ENCODE measurements at regions not wholly inside any gene's neighbourhood (a gene's known extent, or its start where the extent isn't known, plus 50 kb on each side); places are given as distances from the start of the nearest gene placed in this dataset.

DNA sequence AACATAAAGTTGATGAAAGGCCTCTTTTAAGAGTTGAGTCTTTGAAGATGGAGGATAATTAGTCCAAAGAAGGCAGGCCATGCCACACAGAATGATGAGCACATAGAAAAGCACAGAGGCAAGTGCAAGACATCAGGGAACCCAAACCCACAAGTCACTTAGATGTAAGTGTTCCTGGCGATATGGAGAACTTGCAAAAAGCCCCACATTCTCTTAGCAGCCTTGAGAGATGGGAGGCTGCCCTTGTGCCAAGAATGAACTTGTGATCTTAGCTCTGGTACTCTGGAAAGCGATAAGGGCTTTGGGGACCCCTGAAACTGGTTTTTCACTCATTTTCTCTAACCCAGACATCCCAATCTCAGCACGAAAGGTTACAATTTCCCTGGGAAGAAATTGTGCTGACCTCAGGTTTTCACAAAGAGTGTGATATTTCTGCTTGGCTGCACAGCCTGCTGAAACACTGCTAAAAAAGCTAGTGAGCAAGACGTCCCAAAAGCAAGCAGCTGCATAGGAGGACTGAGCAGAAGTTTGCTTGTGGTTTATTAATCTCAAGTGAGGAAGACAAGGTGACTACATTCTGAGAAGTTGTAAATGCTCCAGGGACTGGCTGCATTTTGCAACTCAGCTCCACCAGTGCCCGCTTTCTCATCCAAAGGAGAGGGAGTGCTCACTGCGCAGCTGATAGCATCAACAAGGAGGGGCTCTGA is 496.9 kb upstream of the CAMK1G start:
- TF ChIP-seq, protein P1, sequence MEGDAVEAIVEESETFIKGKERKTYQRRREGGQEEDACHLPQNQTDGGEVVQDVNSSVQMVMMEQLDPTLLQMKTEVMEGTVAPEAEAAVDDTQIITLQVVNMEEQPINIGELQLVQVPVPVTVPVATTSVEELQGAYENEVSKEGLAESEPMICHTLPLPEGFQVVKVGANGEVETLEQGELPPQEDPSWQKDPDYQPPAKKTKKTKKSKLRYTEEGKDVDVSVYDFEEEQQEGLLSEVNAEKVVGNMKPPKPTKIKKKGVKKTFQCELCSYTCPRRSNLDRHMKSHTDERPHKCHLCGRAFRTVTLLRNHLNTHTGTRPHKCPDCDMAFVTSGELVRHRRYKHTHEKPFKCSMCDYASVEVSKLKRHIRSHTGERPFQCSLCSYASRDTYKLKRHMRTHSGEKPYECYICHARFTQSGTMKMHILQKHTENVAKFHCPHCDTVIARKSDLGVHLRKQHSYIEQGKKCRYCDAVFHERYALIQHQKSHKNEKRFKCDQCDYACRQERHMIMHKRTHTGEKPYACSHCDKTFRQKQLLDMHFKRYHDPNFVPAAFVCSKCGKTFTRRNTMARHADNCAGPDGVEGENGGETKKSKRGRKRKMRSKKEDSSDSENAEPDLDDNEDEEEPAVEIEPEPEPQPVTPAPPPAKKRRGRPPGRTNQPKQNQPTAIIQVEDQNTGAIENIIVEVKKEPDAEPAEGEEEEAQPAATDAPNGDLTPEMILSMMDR (conservative IDR thresholded peaks at IDR 0.05; ENCODE audit: low read length), result no peak
- TF ChIP-seq EZH2phosphoT487 (IDR thresholded peaks at IDR 0.05; ENCODE audit: borderline replicate concordance, low read depth, low read length), result no peak
